ENCODE measurements at regions not wholly inside any gene's neighbourhood (a gene's known extent, or its start where the extent isn't known, plus 50 kb on each side); places are given as distances from the start of the nearest gene placed in this dataset.

DNA sequence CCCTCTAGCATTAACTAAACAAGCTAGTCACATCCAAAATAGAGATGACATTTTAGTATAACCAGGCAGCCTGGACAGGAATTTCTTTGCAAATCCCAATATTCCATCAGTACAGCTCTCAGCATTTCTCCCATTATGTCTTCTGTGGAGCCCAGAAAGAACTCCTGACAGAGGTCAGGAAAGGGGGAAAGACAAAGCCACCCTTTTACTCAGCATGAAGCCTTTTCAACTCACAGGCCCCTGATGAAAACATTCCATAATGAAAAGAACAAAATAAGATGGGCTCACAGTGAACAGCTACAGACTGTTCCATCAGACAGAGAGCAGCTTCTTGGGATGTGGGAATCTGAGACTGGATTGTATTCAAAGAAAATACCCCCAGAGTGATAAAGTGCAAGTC is 80.6 kb downstream of the TEX35 start:
- Histone ChIP-seq H3K9me3 (ENCODE audit: control insufficient read depth, insufficient read depth, low read depth, low read length) (no peaks in the 10 kb centered on the region), H3K36me3 (ENCODE audit: control insufficient read depth in 2 of 2, insufficient read depth in 1 of 2, low read length in 2 of 2) (no peaks in the 10 kb centered on the region), H3K27ac (ENCODE audit: extremely low read depth, low read depth, low read length) (no peak overlapping the region), H3K4me1 (ENCODE audit: control insufficient read depth, insufficient read depth, low read length) (no peaks in the 10 kb centered on the region), H3K4me3 (ENCODE audit: low read depth, low read length) (no peak overlapping the region)
- TF ChIP-seq YY2 (tag by site-specific recombination; IDR thresholded peaks at IDR 0.05) (no peak), OVOL3 (tag by site-specific recombination; IDR thresholded peaks at IDR 0.05) (no peak), ZNF311 (tag by site-specific recombination; IDR thresholded peaks at IDR 0.05; ENCODE audit: borderline replicate concordance) (no peak), ZBTB1 (tag by site-specific recombination; IDR thresholded peaks at IDR 0.05) (no peak), ZNF223 (tag by site-specific recombination; IDR thresholded peaks at IDR 0.05) (no peak), KLF16 (tag by site-specific recombination; IDR thresholded peaks at IDR 0.05) (no peak), ZNF623 (tag by site-specific recombination; IDR thresholded peaks at IDR 0.05) (no peak), HOXC10 (CRISPR knock-in tag; IDR thresholded peaks at IDR 0.05) (no peak)
- TF ChIP-seq, protein P1, sequence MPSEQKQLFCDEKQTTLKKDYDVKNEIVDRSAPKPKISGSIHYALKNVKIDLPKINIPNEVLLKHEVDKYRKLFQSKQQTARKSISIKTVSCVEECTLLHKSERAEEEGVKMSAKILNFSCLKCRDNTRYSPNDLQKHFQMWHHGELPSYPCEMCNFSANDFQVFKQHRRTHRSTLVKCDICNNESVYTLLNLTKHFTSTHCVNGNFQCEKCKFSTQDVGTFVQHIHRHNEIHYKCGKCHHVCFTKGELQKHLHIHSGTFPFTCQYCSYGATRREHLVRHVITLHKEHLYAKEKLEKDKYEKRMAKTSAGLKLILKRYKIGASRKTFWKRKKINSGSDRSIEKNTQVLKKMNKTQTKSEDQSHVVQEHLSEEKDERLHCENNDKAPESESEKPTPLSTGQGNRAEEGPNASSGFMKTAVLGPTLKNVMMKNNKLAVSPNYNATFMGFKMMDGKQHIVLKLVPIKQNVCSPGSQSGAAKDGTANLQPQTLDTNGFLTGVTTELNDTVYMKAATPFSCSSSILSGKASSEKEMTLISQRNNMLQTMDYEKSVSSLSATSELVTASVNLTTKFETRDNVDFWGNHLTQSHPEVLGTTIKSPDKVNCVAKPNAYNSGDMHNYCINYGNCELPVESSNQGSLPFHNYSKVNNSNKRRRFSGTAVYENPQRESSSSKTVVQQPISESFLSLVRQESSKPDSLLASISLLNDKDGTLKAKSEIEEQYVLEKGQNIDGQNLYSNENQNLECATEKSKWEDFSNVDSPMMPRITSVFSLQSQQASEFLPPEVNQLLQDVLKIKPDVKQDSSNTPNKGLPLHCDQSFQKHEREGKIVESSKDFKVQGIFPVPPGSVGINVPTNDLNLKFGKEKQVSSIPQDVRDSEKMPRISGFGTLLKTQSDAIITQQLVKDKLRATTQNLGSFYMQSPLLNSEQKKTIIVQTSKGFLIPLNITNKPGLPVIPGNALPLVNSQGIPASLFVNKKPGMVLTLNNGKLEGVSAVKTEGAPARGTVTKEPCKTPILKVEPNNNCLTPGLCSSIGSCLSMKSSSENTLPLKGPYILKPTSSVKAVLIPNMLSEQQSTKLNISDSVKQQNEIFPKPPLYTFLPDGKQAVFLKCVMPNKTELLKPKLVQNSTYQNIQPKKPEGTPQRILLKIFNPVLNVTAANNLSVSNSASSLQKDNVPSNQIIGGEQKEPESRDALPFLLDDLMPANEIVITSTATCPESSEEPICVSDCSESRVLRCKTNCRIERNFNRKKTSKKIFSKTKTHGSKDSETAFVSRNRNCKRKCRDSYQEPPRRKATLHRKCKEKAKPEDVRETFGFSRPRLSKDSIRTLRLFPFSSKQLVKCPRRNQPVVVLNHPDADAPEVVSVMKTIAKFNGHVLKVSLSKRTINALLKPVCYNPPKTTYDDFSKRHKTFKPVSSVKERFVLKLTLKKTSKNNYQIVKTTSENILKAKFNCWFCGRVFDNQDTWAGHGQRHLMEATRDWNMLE (tag by site-specific recombination; conservative IDR thresholded peaks at IDR 0.05; ENCODE audit: low read depth): no peak
- ChIA-PET POLR2A (no interaction called here), CTCF (interaction anchor here (0.6 kb wide), 2 partner anchors 8 to 14 kb away, joined by 3 to 4 read pairs; no protein-coding TSS in a partner anchor)

DNA sequence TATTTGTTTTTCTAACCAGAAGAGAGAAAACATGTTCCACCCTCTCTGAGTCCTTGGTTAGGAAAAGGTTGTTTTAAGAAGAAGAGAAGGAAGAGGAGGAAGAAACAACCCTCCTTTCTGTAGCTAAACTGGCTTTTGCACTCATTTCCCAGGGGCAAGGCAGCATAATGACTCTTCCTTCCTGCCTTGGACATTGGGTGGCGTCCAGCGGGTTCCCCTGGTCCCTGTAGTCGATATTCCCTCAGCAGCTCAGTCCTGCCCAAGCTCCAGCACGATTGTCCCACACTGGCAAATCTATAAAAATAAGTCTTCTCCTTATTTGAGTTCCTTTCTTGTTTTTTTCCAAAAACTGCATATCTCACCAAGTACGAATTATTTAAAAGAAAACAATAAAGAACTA is 81.2 kb downstream of the TEX35 start:
- H3K4me3 ChIP-seq (ENCODE audit: low read depth, low read length): no peak overlapping the region
- ChIA-PET POLR2A (no interaction called here), CTCF (interaction anchor here (0.6 kb wide), 1 partner anchor 9 kb away, joined by 4 read pairs; no protein-coding TSS in a partner anchor)

More for the DNA sequence above, 81.2 kb downstream of the TEX35 start:
- no peaks in the 10 kb centered on the region for H3K36me3 ChIP-seq (ENCODE audit: control insufficient read depth in 2 of 2, insufficient read depth in 1 of 2, low read length in 2 of 2)
- no peaks in the 10 kb centered on the region for H3K4me1 ChIP-seq (ENCODE audit: control insufficient read depth, insufficient read depth, low read length)
- TF ChIP-seq ZFP37 (tag by site-specific recombination; IDR thresholded peaks at IDR 0.05) (no peak), ZNF837 (tag by site-specific recombination; IDR thresholded peaks at IDR 0.05) (no peak), HOXD13 (CRISPR knock-in tag; IDR thresholded peaks at IDR 0.05; ENCODE audit: borderline replicate concordance) (no peak), ZNF404 (tag by site-specific recombination; IDR thresholded peaks at IDR 0.05) (no peak), ZNF514 (tag by site-specific recombination; IDR thresholded peaks at IDR 0.05) (no peak), MYNN (tag by site-specific recombination; IDR thresholded peaks at IDR 0.05; ENCODE audit: borderline replicate concordance) (no peak), KLF1 (tag by site-specific recombination; IDR thresholded peaks at IDR 0.05) (no peak), ZNF214 (tag by site-specific recombination; IDR thresholded peaks at IDR 0.05; ENCODE audit: borderline replicate concordance) (no peak), ZNF555 (tag by site-specific recombination; conservative IDR thresholded peaks at IDR 0.05) (no peak), ZNF433 (tag by site-specific recombination; IDR thresholded peaks at IDR 0.05; ENCODE audit: low read depth) (no peak), HOXA7 (CRISPR knock-in tag; IDR thresholded peaks at IDR 0.05; ENCODE audit: borderline replicate concordance) (no peak), ZFP41 (tag by site-specific recombination; IDR thresholded peaks at IDR 0.05; ENCODE audit: borderline replicate concordance) (no peak), SP3 (tag by site-specific recombination; IDR thresholded peaks at IDR 0.05) (no peak), ZNF791 (tag by site-specific recombination; IDR thresholded peaks at IDR 0.05) (no peak)
- TF ChIP-seq, protein P2, sequence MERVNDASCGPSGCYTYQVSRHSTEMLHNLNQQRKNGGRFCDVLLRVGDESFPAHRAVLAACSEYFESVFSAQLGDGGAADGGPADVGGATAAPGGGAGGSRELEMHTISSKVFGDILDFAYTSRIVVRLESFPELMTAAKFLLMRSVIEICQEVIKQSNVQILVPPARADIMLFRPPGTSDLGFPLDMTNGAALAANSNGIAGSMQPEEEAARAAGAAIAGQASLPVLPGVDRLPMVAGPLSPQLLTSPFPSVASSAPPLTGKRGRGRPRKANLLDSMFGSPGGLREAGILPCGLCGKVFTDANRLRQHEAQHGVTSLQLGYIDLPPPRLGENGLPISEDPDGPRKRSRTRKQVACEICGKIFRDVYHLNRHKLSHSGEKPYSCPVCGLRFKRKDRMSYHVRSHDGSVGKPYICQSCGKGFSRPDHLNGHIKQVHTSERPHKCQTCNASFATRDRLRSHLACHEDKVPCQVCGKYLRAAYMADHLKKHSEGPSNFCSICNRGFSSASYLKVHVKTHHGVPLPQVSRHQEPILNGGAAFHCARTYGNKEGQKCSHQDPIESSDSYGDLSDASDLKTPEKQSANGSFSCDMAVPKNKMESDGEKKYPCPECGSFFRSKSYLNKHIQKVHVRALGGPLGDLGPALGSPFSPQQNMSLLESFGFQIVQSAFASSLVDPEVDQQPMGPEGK (tag by site-specific recombination; IDR thresholded peaks at IDR 0.05): no peak
- TF ChIP-seq, protein P3, sequence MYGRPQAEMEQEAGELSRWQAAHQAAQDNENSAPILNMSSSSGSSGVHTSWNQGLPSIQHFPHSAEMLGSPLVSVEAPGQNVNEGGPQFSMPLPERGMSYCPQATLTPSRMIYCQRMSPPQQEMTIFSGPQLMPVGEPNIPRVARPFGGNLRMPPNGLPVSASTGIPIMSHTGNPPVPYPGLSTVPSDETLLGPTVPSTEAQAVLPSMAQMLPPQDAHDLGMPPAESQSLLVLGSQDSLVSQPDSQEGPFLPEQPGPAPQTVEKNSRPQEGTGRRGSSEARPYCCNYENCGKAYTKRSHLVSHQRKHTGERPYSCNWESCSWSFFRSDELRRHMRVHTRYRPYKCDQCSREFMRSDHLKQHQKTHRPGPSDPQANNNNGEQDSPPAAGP (tag by site-specific recombination; IDR thresholded peaks at IDR 0.05): no peak
- no peak overlapping the region for H3K27ac ChIP-seq (ENCODE audit: extremely low read depth, low read depth, low read length)
- H3K9me3 ChIP-seq (ENCODE audit: control insufficient read depth, insufficient read depth, low read depth, low read length): no peaks in the 10 kb centered on the region

All from HEK293 (cell line).